Central memory CD8-positive, alpha-beta T cell (primary cell): ENCODE measurements at regions not wholly inside any gene's neighbourhood (a gene's known extent, or its start where the extent isn't known, plus 50 kb on each side); places are given as distances from the start of the nearest gene placed in this dataset.
"Not testable (repeated sequence)": the region's sequence is repeated elsewhere in the genome, so short reads cannot be mapped to it uniquely, and the experiment has no call there.

Source experiments
- ATAC-seq: fragments of 150-1000 bp; cut with Tn5 transposase; replicated peaks from 2 replicates; pipeline ENCODE4 v1.10.0; 2022; ENCODE audit warnings: mild to moderate bottlenecking, moderate FRiP score, moderate number of reproducible peaks; ENCODE audit not compliant: poor library complexity, severe bottlenecking; ENCODE audit errors: extremely low read depth
- DNase-seq, 2 donors: peaks; one replicate each; pipeline ENCODE4 v3.0.0; 2021; ENCODE audit warnings: low spot score in 2 of 2
- H3K27ac Mint-ChIP-seq: one replicate; pipeline ENCODE4 v1.8.0; 2022; ENCODE audit warnings: low read depth, mild to moderate bottlenecking, moderate library complexity, mixed read lengths
- H3K27me3 Mint-ChIP-seq: one replicate; pipeline ENCODE4 v1.8.0; 2022; ENCODE audit warnings: mixed read lengths
- H3K36me3 Mint-ChIP-seq: one replicate; pipeline ENCODE4 v1.8.0; 2022; ENCODE audit warnings: mild to moderate bottlenecking, moderate library complexity, mixed read lengths; ENCODE audit not compliant: insufficient read depth
- H3K4me1 Mint-ChIP-seq: one replicate; pipeline ENCODE4 v1.8.0; 2022; ENCODE audit warnings: mixed read lengths
- H3K4me3 Mint-ChIP-seq: one replicate; pipeline ENCODE4 v1.8.0; 2022; ENCODE audit warnings: mild to moderate bottlenecking, moderate library complexity, mixed read lengths
- H3K9me3 Mint-ChIP-seq: one replicate; pipeline ENCODE4 v1.8.0; 2022; ENCODE audit warnings: mixed read lengths

- no peak overlapping the region for H3K4me3 Mint-ChIP-seq
- DNase-seq = no peak
- H3K4me1 Mint-ChIP-seq = no peaks in the 10 kb centered on the region
- peaks cover 21% of the 10 kb centered on the region for H3K9me3 Mint-ChIP-seq
- no peaks in the 10 kb centered on the region for H3K27me3 Mint-ChIP-seq
- H3K27ac Mint-ChIP-seq = no peak overlapping the region
- no peak for ATAC-seq
- no peaks in the 10 kb centered on the region for H3K36me3 Mint-ChIP-seq
Measured at GRCh38 chr1:188719735-188720134, 1757.9 kb downstream of the BRINP3 start.

- Mint-ChIP-seq H3K4me1 (no peaks in the 10 kb centered on the region), H3K27ac (no peak overlapping the region), H3K9me3 (peaks cover 15% of the 10 kb centered on the region), H3K27me3 (no peaks in the 10 kb centered on the region), H3K36me3 (no peaks in the 10 kb centered on the region), H3K4me3 (no peak overlapping the region)
- ATAC-seq (no peak), DNase-seq (no peak)
Measured at GRCh38 chr1:188723332-188724020, 1754.2 kb downstream of the BRINP3 start.

- Mint-ChIP-seq H3K36me3 (no peaks in the 10 kb centered on the region), H3K27me3 (no peaks in the 10 kb centered on the region), H3K4me3 (no peak overlapping the region), H3K27ac (no peak overlapping the region), H3K9me3 (peaks cover 6% of the 10 kb centered on the region), H3K4me1 (no peaks in the 10 kb centered on the region)
- DNase-seq (no peak), ATAC-seq (no peak)
Measured at GRCh38 chr1:188729039-188729438, 1748.6 kb downstream of the BRINP3 start.

- H3K4me1 Mint-ChIP-seq = no peaks in the 10 kb centered on the region
- H3K4me3 Mint-ChIP-seq = no peak overlapping the region
- H3K27ac Mint-ChIP-seq = no peak overlapping the region
- H3K9me3 Mint-ChIP-seq = peaks cover 12% of the 10 kb centered on the region
- ATAC-seq (no peak), DNase-seq (no peak)
- H3K36me3 Mint-ChIP-seq = no peaks in the 10 kb centered on the region
- H3K27me3 Mint-ChIP-seq = no peaks in the 10 kb centered on the region
Measured at GRCh38 chr1:188735567-188735966, 1742.1 kb downstream of the BRINP3 start.

- ATAC-seq = not testable (repeated sequence)
Measured at GRCh38 chr1:188749275-188749674, 1728.4 kb downstream of the BRINP3 start.

GRCh38 chr1:188752027-188752426 lies 1725.6 kb downstream of the BRINP3 start:
- not testable (repeated sequence) for H3K36me3 Mint-ChIP-seq, H3K27me3 Mint-ChIP-seq, DNase-seq, H3K4me3 Mint-ChIP-seq, ATAC-seq, H3K27ac Mint-ChIP-seq, H3K4me1 Mint-ChIP-seq
- peaks cover 19% of the 10 kb centered on the region for H3K9me3 Mint-ChIP-seq

More at GRCh38 chr1:188749275-188749674, 1728.4 kb downstream of the BRINP3 start:
- H3K27ac Mint-ChIP-seq, H3K36me3 Mint-ChIP-seq, H3K27me3 Mint-ChIP-seq, H3K4me1 Mint-ChIP-seq, H3K4me3 Mint-ChIP-seq, DNase-seq: not testable (repeated sequence)
- peaks cover 19% of the 10 kb centered on the region for H3K9me3 Mint-ChIP-seq

GRCh38 chr1:188757747-188758146 lies 1719.9 kb downstream of the BRINP3 start:
- not testable (repeated sequence) for H3K4me1 Mint-ChIP-seq, H3K27me3 Mint-ChIP-seq, H3K27ac Mint-ChIP-seq, DNase-seq, H3K36me3 Mint-ChIP-seq, ATAC-seq, H3K4me3 Mint-ChIP-seq
- H3K9me3 Mint-ChIP-seq = peaks cover 16% of the 10 kb centered on the region

- ATAC-seq (no peak), DNase-seq (no peak)
- Mint-ChIP-seq H3K4me1 (no peaks in the 10 kb centered on the region), H3K36me3 (no peaks in the 10 kb centered on the region), H3K9me3 (peaks cover 16% of the 10 kb centered on the region), H3K27me3 (no peaks in the 10 kb centered on the region), H3K4me3 (no peak overlapping the region), H3K27ac (no peak overlapping the region)
Measured at GRCh38 chr1:188761226-188761625, 1716.4 kb downstream of the BRINP3 start.

- no peak overlapping the region for H3K27ac Mint-ChIP-seq
- H3K4me3 Mint-ChIP-seq = no peak overlapping the region
- no peaks in the 10 kb centered on the region for H3K27me3 Mint-ChIP-seq
- H3K36me3 Mint-ChIP-seq = no peaks in the 10 kb centered on the region
- ATAC-seq = no peak
- peaks cover 16% of the 10 kb centered on the region for H3K9me3 Mint-ChIP-seq
- DNase-seq = no peak
- H3K4me1 Mint-ChIP-seq = no peaks in the 10 kb centered on the region
Measured at GRCh38 chr1:188762166-188762743, 1715.4 kb downstream of the BRINP3 start.

- no peaks in the 10 kb centered on the region for H3K27me3 Mint-ChIP-seq
- H3K36me3 Mint-ChIP-seq = no peaks in the 10 kb centered on the region
- peaks cover 16% of the 10 kb centered on the region for H3K9me3 Mint-ChIP-seq
- H3K4me3 Mint-ChIP-seq = no peak overlapping the region
- ATAC-seq = no peak
- DNase-seq = no peak
- H3K4me1 Mint-ChIP-seq = no peaks in the 10 kb centered on the region
- no peak overlapping the region for H3K27ac Mint-ChIP-seq
Measured at GRCh38 chr1:188763541-188763940, 1714.1 kb downstream of the BRINP3 start.

- no peak for DNase-seq
- Mint-ChIP-seq H3K36me3 (no peaks in the 10 kb centered on the region), H3K4me3 (no peak overlapping the region), H3K27me3 (no peaks in the 10 kb centered on the region), H3K4me1 (no peaks in the 10 kb centered on the region), H3K9me3 (peaks cover 23% of the 10 kb centered on the region), H3K27ac (no peak overlapping the region)
- no peak for ATAC-seq
Measured at GRCh38 chr1:188769181-188769580, 1708.5 kb downstream of the BRINP3 start.

- no peaks in the 10 kb centered on the region for H3K4me1 Mint-ChIP-seq
Measured at GRCh38 chr1:188769936-188770335, 1707.7 kb downstream of the BRINP3 start.

GRCh38 chr1:188778578-188778977 lies 1699.1 kb downstream of the BRINP3 start:
- no peak for ATAC-seq
- no peak overlapping the region for H3K4me3 Mint-ChIP-seq
- no peaks in the 10 kb centered on the region for H3K36me3 Mint-ChIP-seq
- no peaks in the 10 kb centered on the region for H3K27me3 Mint-ChIP-seq
- no peak overlapping the region for H3K27ac Mint-ChIP-seq
- no peaks in the 10 kb centered on the region for H3K4me1 Mint-ChIP-seq
- H3K9me3 Mint-ChIP-seq = peaks cover 22% of the 10 kb centered on the region
- DNase-seq = no peak

More at GRCh38 chr1:188769936-188770335, 1707.7 kb downstream of the BRINP3 start:
- Mint-ChIP-seq H3K4me3 (no peak overlapping the region), H3K27ac (no peak overlapping the region), H3K36me3 (no peaks in the 10 kb centered on the region), H3K9me3 (peaks cover 28% of the 10 kb centered on the region), H3K27me3 (no peaks in the 10 kb centered on the region)
- ATAC-seq (no peak), DNase-seq (no peak)
